Cardiac fibroblast (primary cell): ENCODE measurements at regions not wholly inside any gene's neighbourhood (a gene's known extent, or its start where the extent isn't known, plus 50 kb on each side); places are given as distances from the start of the nearest gene placed in this dataset.

Experiments used
- DNase-seq, 2 donors: peaks; one replicate each; pipeline versions ENCODE4 v3.0.0 to v3.0.0-alpha.2; 2010; ENCODE audit warnings: low read depth in 2 of 2
- H3K4me3 ChIP-seq, 2 donors: replicated peaks in 1 of 2; 1 replicate in 1 of 2; 2 replicates in 1 of 2; pipeline ENCODE4 v1.5.1; 2011; ENCODE audit warnings: low read depth in 2 of 2, low read length in 2 of 2, mild to moderate bottlenecking in 2 of 2, moderate library complexity in 1 of 2
- TF ChIP-seq, protein P1 (sequence below): IDR thresholded peaks from one replicate; pipeline ENCODE4 v1.5.1; 2011; ENCODE audit warnings: low read depth, mild to moderate bottlenecking, low read length, inconsistent platforms

DNA sequence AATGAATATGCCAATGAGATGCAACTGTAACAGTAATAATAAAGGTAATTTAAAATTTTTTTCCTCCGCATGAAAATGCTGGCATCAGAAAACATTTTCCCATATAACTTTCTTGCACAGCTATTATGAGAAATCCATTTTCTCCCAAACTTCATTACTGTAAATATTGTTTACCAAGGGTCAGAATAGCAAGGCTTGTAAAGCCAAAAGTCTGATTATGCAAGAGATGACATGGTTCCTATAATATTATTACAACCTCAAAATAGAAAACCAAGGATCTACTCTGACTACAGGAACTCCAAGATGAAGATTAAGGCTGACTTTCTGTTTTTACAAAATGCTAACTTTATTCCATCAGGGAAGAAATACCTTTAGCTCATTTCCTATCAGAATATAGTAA lies 162.7 kb upstream of the CDK1 start:
- H3K4me3 ChIP-seq: no peak overlapping the region
- TF ChIP-seq, protein P1, sequence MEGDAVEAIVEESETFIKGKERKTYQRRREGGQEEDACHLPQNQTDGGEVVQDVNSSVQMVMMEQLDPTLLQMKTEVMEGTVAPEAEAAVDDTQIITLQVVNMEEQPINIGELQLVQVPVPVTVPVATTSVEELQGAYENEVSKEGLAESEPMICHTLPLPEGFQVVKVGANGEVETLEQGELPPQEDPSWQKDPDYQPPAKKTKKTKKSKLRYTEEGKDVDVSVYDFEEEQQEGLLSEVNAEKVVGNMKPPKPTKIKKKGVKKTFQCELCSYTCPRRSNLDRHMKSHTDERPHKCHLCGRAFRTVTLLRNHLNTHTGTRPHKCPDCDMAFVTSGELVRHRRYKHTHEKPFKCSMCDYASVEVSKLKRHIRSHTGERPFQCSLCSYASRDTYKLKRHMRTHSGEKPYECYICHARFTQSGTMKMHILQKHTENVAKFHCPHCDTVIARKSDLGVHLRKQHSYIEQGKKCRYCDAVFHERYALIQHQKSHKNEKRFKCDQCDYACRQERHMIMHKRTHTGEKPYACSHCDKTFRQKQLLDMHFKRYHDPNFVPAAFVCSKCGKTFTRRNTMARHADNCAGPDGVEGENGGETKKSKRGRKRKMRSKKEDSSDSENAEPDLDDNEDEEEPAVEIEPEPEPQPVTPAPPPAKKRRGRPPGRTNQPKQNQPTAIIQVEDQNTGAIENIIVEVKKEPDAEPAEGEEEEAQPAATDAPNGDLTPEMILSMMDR: no peak
- peak in 1 of 2 donors; percentile 10 for DNase-seq

DNA sequence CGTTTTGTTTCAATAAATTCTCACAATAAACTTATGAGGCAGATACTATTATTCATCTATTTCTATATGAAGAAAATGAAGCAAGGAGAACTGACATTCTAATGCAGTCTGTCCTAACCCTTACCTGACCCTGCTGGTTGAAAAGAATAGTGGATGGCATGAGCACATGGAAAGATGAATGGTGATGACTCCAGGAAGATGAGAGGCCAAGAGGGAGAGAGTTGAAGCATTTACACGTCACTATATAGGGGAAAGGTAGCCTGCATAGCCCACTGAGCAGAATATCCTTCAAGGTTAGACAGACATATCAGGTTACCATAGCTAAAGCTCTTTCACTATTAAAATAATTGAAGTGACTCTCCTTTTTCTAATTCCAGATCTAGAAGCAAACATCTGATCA lies 163.9 kb upstream of the CDK1 start:
- H3K4me3 ChIP-seq: no peak overlapping the region
- DNase-seq: no peak
- TF ChIP-seq, protein P1: no peak

GRCh38 chr10:60613434-60613833 lies 164.8 kb upstream of the CDK1 start:
- DNase-seq: no peak
- TF ChIP-seq, protein P1: no peak
- H3K4me3 ChIP-seq: no peak overlapping the region

- DNase-seq: peak; percentile 56 to 88
- TF ChIP-seq, protein P1: no peak
- H3K4me3 ChIP-seq: peak overlapping the region in 1 of 2 donors; percentile 5
These were observed 167.0 kb upstream of the CDK1 start for GRCh38 chr10:60611291-60611747.

- no peak for DNase-seq
- H3K4me3 ChIP-seq: no peak overlapping the region
- TF ChIP-seq, protein P1: no peak
These were observed 170.9 kb upstream of the CDK1 start for GRCh38 chr10:60607372-60607771.

- peak; percentile 86 to 91 for DNase-seq
These were observed 171.8 kb upstream of the CDK1 start for GRCh38 chr10:60606343-60607080.

More at GRCh38 chr10:60606343-60607080, 171.8 kb upstream of the CDK1 start:
- H3K4me3 ChIP-seq: no peak overlapping the region
- TF ChIP-seq, protein P1: no peak
